ENCODE measurements at regions not wholly inside any gene's neighbourhood (a gene's known extent, or its start where the extent isn't known, plus 50 kb on each side); places are given as distances from the start of the nearest gene placed in this dataset.
"Not testable (repeated sequence)": the region's sequence is repeated elsewhere in the genome, so short reads cannot be mapped to it uniquely, and the experiment has no call there.

GRCh38 chr6:84329077-84329476, 101.6 kb upstream of the CEP162 start:
- no peak for DNase-seq (ENCODE audit: low read depth in 6 of 9, low spot score in 9 of 9)

GRCh38 chr6:84317463-84317862, 90.0 kb upstream of the CEP162 start:
- no peaks in the 10 kb centered on the region for H3K27me3 ChIP-seq (ENCODE audit: control insufficient read depth in 2 of 2, insufficient read depth in 1 of 2, low read length in 1 of 2)
- no peak for DNase-seq (ENCODE audit: low read depth in 6 of 9, low spot score in 9 of 9)
- no peaks in the 10 kb centered on the region for H3K4me1 ChIP-seq (ENCODE audit: control insufficient read depth in 2 of 2, insufficient read depth in 2 of 2, low read length in 2 of 2)
- H3K4me3 ChIP-seq (ENCODE audit: low read length in 2 of 2), result no peak overlapping the region
- no peaks in the 10 kb centered on the region for H3K36me3 ChIP-seq (ENCODE audit: control insufficient read depth in 2 of 2, insufficient read depth in 2 of 2, low read length in 1 of 2)
- 83% methylated on average over 2 of the region's 2 CpGs for WGBS
- H3K27ac ChIP-seq (ENCODE audit: low read depth in 1 of 2, low read length in 1 of 2), result no peak overlapping the region
- H3K9me3 ChIP-seq (ENCODE audit: control insufficient read depth in 2 of 2, insufficient read depth in 1 of 2, low read length in 1 of 2), result no peaks in the 10 kb centered on the region

More at GRCh38 chr6:84329077-84329476, 101.6 kb upstream of the CEP162 start:
- WGBS, result 70% methylated on average over 3 of the region's 3 CpGs
- Histone ChIP-seq H3K27ac (ENCODE audit: low read depth in 1 of 2, low read length in 1 of 2) (no peak overlapping the region), H3K9me3 (ENCODE audit: control insufficient read depth in 2 of 2, insufficient read depth in 1 of 2, low read length in 1 of 2) (no peaks in the 10 kb centered on the region), H3K4me3 (ENCODE audit: low read length in 2 of 2) (no peak overlapping the region), H3K4me1 (ENCODE audit: control insufficient read depth in 2 of 2, insufficient read depth in 2 of 2, low read length in 2 of 2) (no peaks in the 10 kb centered on the region), H3K36me3 (ENCODE audit: control insufficient read depth in 2 of 2, insufficient read depth in 2 of 2, low read length in 1 of 2) (no peaks in the 10 kb centered on the region), H3K27me3 (ENCODE audit: control insufficient read depth in 2 of 2, insufficient read depth in 1 of 2, low read length in 1 of 2) (no peaks in the 10 kb centered on the region)

GRCh38 chr6:84314377-84314898, 87.0 kb upstream of the CEP162 start:
- WGBS, result 78% methylated on average over 1 of the region's 1 CpG
- Histone ChIP-seq H3K9me3 (ENCODE audit: control insufficient read depth in 2 of 2, insufficient read depth in 1 of 2, low read length in 1 of 2) (no peaks in the 10 kb centered on the region), H3K36me3 (ENCODE audit: control insufficient read depth in 2 of 2, insufficient read depth in 2 of 2, low read length in 1 of 2) (no peaks in the 10 kb centered on the region), H3K27me3 (ENCODE audit: control insufficient read depth in 2 of 2, insufficient read depth in 1 of 2, low read length in 1 of 2) (no peaks in the 10 kb centered on the region), H3K4me1 (ENCODE audit: control insufficient read depth in 2 of 2, insufficient read depth in 2 of 2, low read length in 2 of 2) (no peaks in the 10 kb centered on the region), H3K27ac (ENCODE audit: low read depth in 1 of 2, low read length in 1 of 2) (no peak overlapping the region), H3K4me3 (ENCODE audit: low read length in 2 of 2) (no peak overlapping the region)
- DNase-seq (ENCODE audit: low read depth in 6 of 9, low spot score in 9 of 9), result no peak

- no peaks in the 10 kb centered on the region for H3K27me3 ChIP-seq (ENCODE audit: control insufficient read depth in 2 of 2, insufficient read depth in 1 of 2, low read length in 1 of 2)
- no peaks in the 10 kb centered on the region for H3K9me3 ChIP-seq (ENCODE audit: control insufficient read depth in 2 of 2, insufficient read depth in 1 of 2, low read length in 1 of 2)
- DNase-seq (ENCODE audit: low read depth in 6 of 9, low spot score in 9 of 9), result no peak
- WGBS, result 68% methylated on average over 2 of the region's 2 CpGs
- no peak overlapping the region for H3K27ac ChIP-seq (ENCODE audit: low read depth in 1 of 2, low read length in 1 of 2)
- H3K36me3 ChIP-seq (ENCODE audit: control insufficient read depth in 2 of 2, insufficient read depth in 2 of 2, low read length in 1 of 2), result no peaks in the 10 kb centered on the region
- no peaks in the 10 kb centered on the region for H3K4me1 ChIP-seq (ENCODE audit: control insufficient read depth in 2 of 2, insufficient read depth in 2 of 2, low read length in 2 of 2)
- H3K4me3 ChIP-seq (ENCODE audit: low read length in 2 of 2), result no peak overlapping the region
These were observed 81.9 kb upstream of the CEP162 start for GRCh38 chr6:84309336-84309735.

GRCh38 chr6:84304881-84305280, 77.4 kb upstream of the CEP162 start:
- WGBS, result 87% methylated on average over 3 of the region's 3 CpGs
- H3K9me3 ChIP-seq (ENCODE audit: control insufficient read depth in 2 of 2, insufficient read depth in 1 of 2, low read length in 1 of 2), result no peaks in the 10 kb centered on the region
- DNase-seq (ENCODE audit: low read depth in 6 of 9, low spot score in 9 of 9), result no peak

GRCh38 chr6:84291033-84291432, 63.6 kb upstream of the CEP162 start:
- WGBS, result 98% methylated on average over 1 of the region's 1 CpG
- H3K9me3 ChIP-seq (ENCODE audit: control insufficient read depth in 2 of 2, insufficient read depth in 1 of 2, low read length in 1 of 2); H3K36me3 ChIP-seq (ENCODE audit: control insufficient read depth in 2 of 2, insufficient read depth in 2 of 2, low read length in 1 of 2); H3K27me3 ChIP-seq (ENCODE audit: control insufficient read depth in 2 of 2, insufficient read depth in 1 of 2, low read length in 1 of 2); DNase-seq (ENCODE audit: low read depth in 6 of 9, low spot score in 9 of 9); H3K4me3 ChIP-seq (ENCODE audit: low read length in 2 of 2); H3K4me1 ChIP-seq (ENCODE audit: control insufficient read depth in 2 of 2, insufficient read depth in 2 of 2, low read length in 2 of 2); H3K27ac ChIP-seq (ENCODE audit: low read depth in 1 of 2, low read length in 1 of 2): not testable (repeated sequence)

More at GRCh38 chr6:84304881-84305280, 77.4 kb upstream of the CEP162 start:
- Histone ChIP-seq H3K4me3 (ENCODE audit: low read length in 2 of 2) (no peak overlapping the region), H3K36me3 (ENCODE audit: control insufficient read depth in 2 of 2, insufficient read depth in 2 of 2, low read length in 1 of 2) (no peaks in the 10 kb centered on the region), H3K27ac (ENCODE audit: low read depth in 1 of 2, low read length in 1 of 2) (no peak overlapping the region), H3K27me3 (ENCODE audit: control insufficient read depth in 2 of 2, insufficient read depth in 1 of 2, low read length in 1 of 2) (no peaks in the 10 kb centered on the region), H3K4me1 (ENCODE audit: control insufficient read depth in 2 of 2, insufficient read depth in 2 of 2, low read length in 2 of 2) (no peaks in the 10 kb centered on the region)

GRCh38 chr6:84284428-84285049, 57.1 kb upstream of the CEP162 start:
- H3K27ac ChIP-seq (ENCODE audit: low read depth in 1 of 2, low read length in 1 of 2), result no peak overlapping the region
- H3K27me3 ChIP-seq (ENCODE audit: control insufficient read depth in 2 of 2, insufficient read depth in 1 of 2, low read length in 1 of 2), result no peaks in the 10 kb centered on the region
- H3K9me3 ChIP-seq (ENCODE audit: control insufficient read depth in 2 of 2, insufficient read depth in 1 of 2, low read length in 1 of 2), result no peaks in the 10 kb centered on the region
- H3K4me1 ChIP-seq (ENCODE audit: control insufficient read depth in 2 of 2, insufficient read depth in 2 of 2, low read length in 2 of 2), result no peaks in the 10 kb centered on the region
- DNase-seq (ENCODE audit: low read depth in 6 of 9, low spot score in 9 of 9), result no peak
- no peak overlapping the region for H3K4me3 ChIP-seq (ENCODE audit: low read length in 2 of 2)
- H3K36me3 ChIP-seq (ENCODE audit: control insufficient read depth in 2 of 2, insufficient read depth in 2 of 2, low read length in 1 of 2), result no peaks in the 10 kb centered on the region
- 37% methylated on average over 6 of the region's 6 CpGs for WGBS

GRCh38 chr6:84282550-84282949, 55.1 kb upstream of the CEP162 start:
- H3K4me3 ChIP-seq (ENCODE audit: low read length in 2 of 2), result no peak overlapping the region
- no peaks in the 10 kb centered on the region for H3K27me3 ChIP-seq (ENCODE audit: control insufficient read depth in 2 of 2, insufficient read depth in 1 of 2, low read length in 1 of 2)
- 80% methylated on average over 10 of the region's 10 CpGs for WGBS
- H3K27ac ChIP-seq (ENCODE audit: low read depth in 1 of 2, low read length in 1 of 2), result no peak overlapping the region
- H3K9me3 ChIP-seq (ENCODE audit: control insufficient read depth in 2 of 2, insufficient read depth in 1 of 2, low read length in 1 of 2), result no peaks in the 10 kb centered on the region
- H3K36me3 ChIP-seq (ENCODE audit: control insufficient read depth in 2 of 2, insufficient read depth in 2 of 2, low read length in 1 of 2), result no peaks in the 10 kb centered on the region
- no peaks in the 10 kb centered on the region for H3K4me1 ChIP-seq (ENCODE audit: control insufficient read depth in 2 of 2, insufficient read depth in 2 of 2, low read length in 2 of 2)
- no peak for DNase-seq (ENCODE audit: low read depth in 6 of 9, low spot score in 9 of 9)

- Histone ChIP-seq H3K9me3 (ENCODE audit: control insufficient read depth in 2 of 2, insufficient read depth in 1 of 2, low read length in 1 of 2) (no peaks in the 10 kb centered on the region), H3K4me3 (ENCODE audit: low read length in 2 of 2) (no peak overlapping the region), H3K27me3 (ENCODE audit: control insufficient read depth in 2 of 2, insufficient read depth in 1 of 2, low read length in 1 of 2) (no peaks in the 10 kb centered on the region), H3K27ac (ENCODE audit: low read depth in 1 of 2, low read length in 1 of 2) (no peak overlapping the region), H3K4me1 (ENCODE audit: control insufficient read depth in 2 of 2, insufficient read depth in 2 of 2, low read length in 2 of 2) (no peaks in the 10 kb centered on the region), H3K36me3 (ENCODE audit: control insufficient read depth in 2 of 2, insufficient read depth in 2 of 2, low read length in 1 of 2) (no peaks in the 10 kb centered on the region)
- 66% methylated on average over 1 of the region's 1 CpG for WGBS
- DNase-seq (ENCODE audit: low read depth in 6 of 9, low spot score in 9 of 9), result no peak
These were observed 53.2 kb upstream of the CEP162 start for GRCh38 chr6:84280639-84281038.
